HG03097 (cell line): ENCODE measurements at regions not wholly inside any gene's neighbourhood (a gene's known extent, or its start where the extent isn't known, plus 50 kb on each side); places are given as distances from the start of the nearest gene placed in this dataset.
"Not testable (repeated sequence)": the region's sequence is repeated elsewhere in the genome, so short reads cannot be mapped to it uniquely, and the experiment has no call there.

Experiments used
- ATAC-seq: cut with Tn5 transposase; IDR thresholded peaks from one replicate; pipeline ENCODE4 v1.9.1; 2021; ENCODE audit not compliant: unreplicated experiment, low FRiP score

- ATAC-seq = no peak
Measured at GRCh38 chr5:75002271-75002670, 50.1 kb downstream of the GCNT4 start.

- ATAC-seq = no peak
Measured at GRCh38 chr5:74995926-74996325, 56.4 kb downstream of the GCNT4 start.

- ATAC-seq = no peak
Measured at GRCh38 chr5:74994826-74995225, 57.5 kb downstream of the GCNT4 start.

- no peak for ATAC-seq
Measured at GRCh38 chr5:74993743-74994142, 58.6 kb downstream of the GCNT4 start.

- no peak for ATAC-seq
Measured at GRCh38 chr5:74992791-74993190, 59.6 kb downstream of the GCNT4 start.

- ATAC-seq = no peak
Measured at GRCh38 chr5:74991522-74991921, 60.8 kb downstream of the GCNT4 start.

GRCh38 chr5:74990194-74990593 is 62.2 kb downstream of the GCNT4 start:
- no peak for ATAC-seq

GRCh38 chr5:74988273-74988983 is 63.9 kb downstream of the GCNT4 start:
- no peak for ATAC-seq

GRCh38 chr5:74978345-74978744 is 74.0 kb downstream of the GCNT4 start:
- no peak for ATAC-seq

- ATAC-seq = no peak
Measured at GRCh38 chr5:74977471-74977870, 74.9 kb downstream of the GCNT4 start.

GRCh38 chr5:74976651-74977050 is 75.7 kb downstream of the GCNT4 start:
- no peak for ATAC-seq

GRCh38 chr5:74975582-74975981 is 76.8 kb downstream of the GCNT4 start:
- no peak for ATAC-seq

GRCh38 chr5:74974451-74975091 is 77.8 kb downstream of the GCNT4 start:
- ATAC-seq = no peak

GRCh38 chr5:74973694-74974093 is 78.7 kb downstream of the GCNT4 start:
- no peak for ATAC-seq

- no peak for ATAC-seq
Measured at GRCh38 chr5:74971947-74972460, 80.4 kb downstream of the GCNT4 start.

- ATAC-seq = not testable (repeated sequence)
Measured at GRCh38 chr5:74970891-74971290, 81.5 kb downstream of the GCNT4 start.

- no peak for ATAC-seq
Measured at GRCh38 chr5:74969726-74970125, 82.6 kb downstream of the GCNT4 start.

GRCh38 chr5:74966141-74967026 is 86.0 kb downstream of the GCNT4 start:
- no peak for ATAC-seq

GRCh38 chr5:74963407-74963806 is 89.0 kb downstream of the GCNT4 start:
- no peak for ATAC-seq

- ATAC-seq = no peak
Measured at GRCh38 chr5:74957906-74958305, 91.7 kb upstream of the FAM169A start.
